T-helper 9 cell (primary cell): ENCODE measurements at regions not wholly inside any gene's neighbourhood (a gene's known extent, or its start where the extent isn't known, plus 50 kb on each side); places are given as distances from the start of the nearest gene placed in this dataset.
"Not testable (repeated sequence)": the region's sequence is repeated elsewhere in the genome, so short reads cannot be mapped to it uniquely, and the experiment has no call there.

Experiments used
- DNase-seq: peaks from one replicate; pipeline ENCODE4 v3.0.0-alpha.2; 2020

GRCh38 chr17:15864061-15864460, 80.9 kb upstream of the ADORA2B start:
- not testable (repeated sequence) for DNase-seq

- DNase-seq, result not testable (repeated sequence)
These were observed 80.5 kb upstream of the ADORA2B start for GRCh38 chr17:15864472-15864871.

- DNase-seq, result not testable (repeated sequence)
These were observed 78.9 kb upstream of the ADORA2B start for GRCh38 chr17:15866015-15866414.

- not testable (repeated sequence) for DNase-seq
These were observed 77.6 kb upstream of the ADORA2B start for GRCh38 chr17:15867331-15867730.

- DNase-seq, result not testable (repeated sequence)
These were observed 75.1 kb upstream of the ADORA2B start for GRCh38 chr17:15869868-15870267.

GRCh38 chr17:15872677-15873076, 72.3 kb upstream of the ADORA2B start:
- DNase-seq, result not testable (repeated sequence)

- DNase-seq, result not testable (repeated sequence)
These were observed 66.9 kb upstream of the ADORA2B start for GRCh38 chr17:15877882-15878500.

- no peak for DNase-seq
These were observed 62.7 kb upstream of the ADORA2B start for GRCh38 chr17:15882058-15882720.

GRCh38 chr17:15882777-15883176, 62.2 kb upstream of the ADORA2B start:
- DNase-seq, result no peak

- no peak for DNase-seq
These were observed 61.3 kb upstream of the ADORA2B start for GRCh38 chr17:15883617-15884111.

GRCh38 chr17:15884731-15885130, 60.2 kb upstream of the ADORA2B start:
- no peak for DNase-seq

- DNase-seq, result no peak
These were observed 59.2 kb upstream of the ADORA2B start for GRCh38 chr17:15885770-15886169.

GRCh38 chr17:15886221-15886620, 58.7 kb upstream of the ADORA2B start:
- no peak for DNase-seq

- DNase-seq, result no peak
These were observed 58.1 kb upstream of the ADORA2B start for GRCh38 chr17:15886804-15887203.

- no peak for DNase-seq
These were observed 56.5 kb upstream of the ADORA2B start for GRCh38 chr17:15888436-15888835.

GRCh38 chr17:15890279-15890892, 54.5 kb upstream of the ADORA2B start:
- DNase-seq, result no peak

GRCh38 chr17:15891318-15891717, 53.6 kb upstream of the ADORA2B start:
- DNase-seq, result no peak

GRCh38 chr17:15892244-15892643, 52.7 kb upstream of the ADORA2B start:
- no peak for DNase-seq

- no peak for DNase-seq
These were observed 51.9 kb upstream of the ADORA2B start for GRCh38 chr17:15892731-15893657.

- no peak for DNase-seq
These were observed 51.3 kb upstream of the ADORA2B start for GRCh38 chr17:15893658-15894024.

- no peak for DNase-seq
These were observed 50.7 kb upstream of the ADORA2B start for GRCh38 chr17:15894258-15894657.

- no peak for DNase-seq
These were observed 49.8 kb upstream of the ADORA2B start for GRCh38 chr17:15894913-15895658.
